ENCODE measurements at regions not wholly inside any gene's neighbourhood (a gene's known extent, or its start where the extent isn't known, plus 50 kb on each side); places are given as distances from the start of the nearest gene placed in this dataset.

DNA sequence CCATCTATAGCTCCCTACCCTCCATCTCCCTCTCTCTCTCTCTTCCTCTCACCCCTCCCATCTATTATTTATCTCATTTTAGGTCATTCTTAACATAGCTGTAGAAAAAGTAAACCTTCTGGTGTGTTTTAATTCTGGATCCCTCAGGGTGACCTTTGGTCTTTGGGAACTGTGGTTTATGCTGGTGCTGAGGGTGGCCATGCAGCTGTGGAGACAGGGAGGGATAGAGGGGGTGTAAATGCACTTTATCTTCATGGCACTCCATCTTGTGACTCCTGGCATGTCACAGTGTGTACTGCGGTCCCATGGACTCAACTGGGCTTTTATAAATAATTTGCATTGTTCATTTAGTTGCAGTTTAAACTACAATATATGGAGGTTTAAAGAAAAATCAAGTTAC lies 50.2 kb upstream of the RUNX1 start:
- no peak for TF ChIP-seq CTCF (IDR thresholded peaks at IDR 0.05)
- no peak for TF ChIP-seq POLR2A (IDR thresholded peaks at IDR 0.05)

All from suprapubic skin (tissue), 3 donors.